ENCODE measurements at regions not wholly inside any gene's neighbourhood (a gene's known extent, or its start where the extent isn't known, plus 50 kb on each side); places are given as distances from the start of the nearest gene placed in this dataset.

GRCh38 chr12:67391034-67391433, 121.9 kb downstream of the CAND1 start:
- TF ChIP-seq EZH2 (IDR thresholded peaks at IDR 0.05; ENCODE audit: borderline replicate concordance, control insufficient read depth, low read depth, low read length): no peak
- TF ChIP-seq ZBTB33 (IDR thresholded peaks at IDR 0.05): no peak
- no peak for TF ChIP-seq FOS (IDR thresholded peaks at IDR 0.05; ENCODE audit: borderline replicate concordance, extremely low read depth, insufficient read length)

Data from GM12878 (cell line).